Testis (tissue), 2 donors: ENCODE measurements at regions not wholly inside any gene's neighbourhood (a gene's known extent, or its start where the extent isn't known, plus 50 kb on each side); places are given as distances from the start of the nearest gene placed in this dataset.

Experiments
- POLR2A ChIP-seq: fragments of 450-650 bp; IDR thresholded peaks from one replicate; pipeline ENCODE4 v1.6.1; 2017; ENCODE audit warnings: antibody characterized with exemption, mild to moderate bottlenecking, moderate library complexity
- TF ChIP-seq, protein P1 (sequence below), 3 experiments: fragments of 450-650 bp in 2 of 3; fragments of 200-600 bp in 1 of 3; sonication (generic) in 1 of 3; IDR thresholded peaks; one replicate each; pipeline ENCODE4 v1.5.1; 2016 to 2019; ENCODE audit warnings: antibody characterized with exemption in 3 of 3, mild to moderate bottlenecking in 2 of 3, moderate library complexity in 1 of 3

DNA sequence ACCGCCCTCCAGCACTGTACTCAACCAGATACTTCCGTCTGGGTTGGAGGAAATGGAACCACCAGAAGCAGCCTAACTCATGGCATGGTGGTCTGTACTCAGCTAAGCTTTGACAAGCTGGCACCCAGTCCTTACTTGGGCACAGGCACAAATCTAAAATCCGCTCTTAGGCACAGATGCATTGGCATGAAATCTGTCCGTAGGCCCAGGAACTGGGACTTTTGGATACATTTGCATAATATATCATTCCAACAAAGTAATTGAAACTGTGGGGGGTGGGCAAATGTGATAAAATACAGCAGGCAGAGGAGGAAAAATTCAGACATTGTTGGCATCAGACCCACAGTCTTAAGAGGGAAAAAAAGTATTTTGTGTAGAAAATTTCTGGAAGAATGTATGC is 75.4 kb downstream of the C3orf85 start:
- TF ChIP-seq, protein P1, sequence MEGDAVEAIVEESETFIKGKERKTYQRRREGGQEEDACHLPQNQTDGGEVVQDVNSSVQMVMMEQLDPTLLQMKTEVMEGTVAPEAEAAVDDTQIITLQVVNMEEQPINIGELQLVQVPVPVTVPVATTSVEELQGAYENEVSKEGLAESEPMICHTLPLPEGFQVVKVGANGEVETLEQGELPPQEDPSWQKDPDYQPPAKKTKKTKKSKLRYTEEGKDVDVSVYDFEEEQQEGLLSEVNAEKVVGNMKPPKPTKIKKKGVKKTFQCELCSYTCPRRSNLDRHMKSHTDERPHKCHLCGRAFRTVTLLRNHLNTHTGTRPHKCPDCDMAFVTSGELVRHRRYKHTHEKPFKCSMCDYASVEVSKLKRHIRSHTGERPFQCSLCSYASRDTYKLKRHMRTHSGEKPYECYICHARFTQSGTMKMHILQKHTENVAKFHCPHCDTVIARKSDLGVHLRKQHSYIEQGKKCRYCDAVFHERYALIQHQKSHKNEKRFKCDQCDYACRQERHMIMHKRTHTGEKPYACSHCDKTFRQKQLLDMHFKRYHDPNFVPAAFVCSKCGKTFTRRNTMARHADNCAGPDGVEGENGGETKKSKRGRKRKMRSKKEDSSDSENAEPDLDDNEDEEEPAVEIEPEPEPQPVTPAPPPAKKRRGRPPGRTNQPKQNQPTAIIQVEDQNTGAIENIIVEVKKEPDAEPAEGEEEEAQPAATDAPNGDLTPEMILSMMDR (IDR thresholded peaks at IDR 0.05) = no peak
- no peak for TF ChIP-seq POLR2A
